LoVo (cell line): ENCODE measurements at regions not wholly inside any gene's neighbourhood (a gene's known extent, or its start where the extent isn't known, plus 50 kb on each side); places are given as distances from the start of the nearest gene placed in this dataset.

Experiments used
- DNase-seq: peaks from one replicate; pipeline ENCODE4 v3.0.0-alpha.2; 2016; ENCODE audit warnings: low spot score

GRCh38 chr5:145189746-145190145 lies 645.4 kb downstream of the PRELID2 start:
- no peak for DNase-seq

- DNase-seq: no peak
Measured at GRCh38 chr5:145180371-145180770, 654.8 kb downstream of the PRELID2 start.

- DNase-seq: no peak
Measured at GRCh38 chr5:145178641-145179523, 656.3 kb downstream of the PRELID2 start.

DNA sequence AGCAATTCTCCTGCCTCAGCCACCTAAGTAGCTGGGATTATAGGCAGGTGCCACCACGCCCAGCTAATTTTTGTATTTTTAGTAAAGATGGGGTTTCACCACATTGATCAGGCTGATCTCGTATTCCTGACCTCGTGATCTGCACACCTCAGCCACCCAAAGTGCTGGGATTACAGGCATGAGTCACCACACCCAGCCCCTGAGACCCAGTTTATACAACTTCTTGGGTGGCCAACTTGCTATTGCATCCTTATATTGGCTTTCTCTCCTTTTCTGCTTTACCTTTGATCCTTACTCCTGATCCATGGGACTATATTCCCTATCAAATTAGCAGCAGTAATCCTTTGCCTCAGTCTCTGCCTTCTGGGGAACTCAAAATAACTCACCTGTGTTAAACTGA lies 659.1 kb downstream of the PRELID2 start:
- DNase-seq: no peak

DNA sequence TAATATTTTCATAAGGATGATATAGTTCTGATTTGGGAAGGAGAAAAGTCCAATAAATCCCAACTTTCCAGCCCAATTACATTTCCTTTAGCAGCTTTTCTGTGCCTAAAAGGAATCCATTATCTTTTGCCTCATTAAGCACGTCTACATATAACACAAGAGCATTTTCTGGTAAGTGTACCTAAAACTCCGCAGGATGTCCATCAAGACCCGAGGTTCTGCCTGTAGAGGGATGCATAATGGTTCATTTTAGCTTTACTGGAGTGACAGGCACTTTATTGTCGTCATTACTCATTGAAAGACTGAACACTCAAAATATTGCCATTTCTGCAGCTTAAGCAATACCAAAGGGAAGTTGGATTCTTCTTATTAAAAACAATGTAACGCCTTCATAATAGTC lies 669.0 kb downstream of the PRELID2 start:
- no peak for DNase-seq

GRCh38 chr5:145163876-145164275 lies 671.3 kb downstream of the PRELID2 start:
- no peak for DNase-seq

GRCh38 chr5:145162626-145163025 lies 672.5 kb downstream of the PRELID2 start:
- no peak for DNase-seq

DNA sequence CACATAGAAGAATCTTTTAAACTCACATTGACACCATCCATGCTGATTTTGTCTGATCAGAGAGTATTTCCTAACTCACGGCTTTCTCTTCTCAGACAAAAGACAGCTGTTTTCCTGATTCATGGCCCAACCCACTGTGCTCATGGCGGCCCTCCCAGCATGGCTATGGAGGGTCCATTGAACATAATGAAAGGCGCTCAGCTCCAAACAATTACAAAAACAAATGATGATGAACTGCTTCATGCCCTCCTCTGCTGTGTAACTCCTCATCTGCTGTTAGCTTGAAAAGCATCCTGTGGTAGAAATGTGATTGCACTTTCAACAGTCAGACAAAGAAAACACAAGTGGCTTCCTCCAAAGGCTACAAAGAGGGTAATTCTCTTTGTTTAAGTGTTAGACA lies 673.8 kb downstream of the PRELID2 start:
- DNase-seq: no peak

GRCh38 chr5:145160679-145161078 lies 674.5 kb downstream of the PRELID2 start:
- DNase-seq: no peak

- no peak for DNase-seq
Measured at GRCh38 chr5:145158730-145159129, 676.4 kb downstream of the PRELID2 start.

DNA sequence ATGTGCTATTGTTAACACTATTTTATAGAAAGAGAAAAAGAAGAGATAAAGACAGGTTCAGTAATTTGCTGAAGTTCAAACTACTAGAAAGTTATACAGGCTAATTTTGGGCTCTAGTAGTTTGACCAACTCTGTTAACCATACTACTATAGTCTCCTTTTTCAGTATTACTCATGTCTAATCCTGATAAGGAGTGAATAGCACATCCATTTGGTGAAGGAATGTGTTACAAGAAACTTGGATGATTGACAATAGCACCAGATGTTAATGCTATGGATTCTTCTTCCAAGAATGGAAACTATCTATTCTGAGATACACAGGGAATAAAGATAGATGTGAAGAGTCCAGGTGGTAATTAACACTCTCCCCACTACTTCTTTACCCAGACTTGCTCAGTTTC lies 677.3 kb downstream of the PRELID2 start:
- no peak for DNase-seq

DNA sequence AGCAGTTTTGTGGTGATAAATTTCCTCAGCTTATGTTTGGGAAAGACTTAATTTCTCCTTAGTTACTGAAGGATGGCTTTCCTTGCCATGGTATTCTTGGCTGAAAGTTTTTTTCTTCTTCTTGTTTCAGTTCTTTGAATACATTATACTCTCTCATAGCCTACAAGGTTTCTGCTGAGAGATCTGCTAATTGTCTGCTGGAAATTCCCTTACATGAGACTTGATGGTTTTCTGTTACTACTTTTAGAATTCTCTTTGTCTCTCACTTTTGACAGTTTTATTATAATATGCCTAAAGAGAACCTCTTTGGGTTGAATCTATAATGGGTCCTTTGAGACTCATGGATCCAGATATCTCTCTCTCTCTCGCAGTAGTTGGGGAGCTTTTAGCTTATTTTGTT lies 693.6 kb downstream of the PRELID2 start:
- DNase-seq: no peak

GRCh38 chr5:145130996-145131395 lies 704.1 kb downstream of the PRELID2 start:
- DNase-seq: no peak

- no peak for DNase-seq
Measured at GRCh38 chr5:145129797-145130196, 705.3 kb downstream of the PRELID2 start.

- DNase-seq: no peak
Measured at GRCh38 chr5:145124806-145125205, 710.3 kb downstream of the PRELID2 start.

- DNase-seq: no peak
Measured at GRCh38 chr5:145118611-145119010, 716.5 kb downstream of the PRELID2 start.

GRCh38 chr5:145118127-145118526 lies 717.0 kb downstream of the PRELID2 start:
- DNase-seq: no peak

DNA sequence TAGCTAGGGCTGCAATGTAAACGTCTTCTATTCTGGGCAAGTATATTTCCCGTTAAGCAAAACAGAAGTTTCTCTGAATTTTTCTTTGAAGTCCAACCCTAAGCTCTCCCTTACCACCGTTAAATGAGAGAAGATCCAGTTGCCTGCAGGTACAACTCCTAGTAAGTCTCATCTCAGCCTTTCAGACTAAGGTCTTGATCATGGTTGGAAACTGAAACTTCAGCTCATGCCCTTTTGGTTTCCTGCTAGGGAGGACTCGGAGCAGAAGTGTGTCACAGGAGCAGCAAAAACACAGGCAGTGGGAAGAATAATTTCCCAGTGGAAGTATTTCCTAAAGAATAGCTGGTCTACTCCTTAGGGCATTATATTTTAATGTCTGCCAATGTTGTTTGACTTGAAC lies 717.9 kb downstream of the PRELID2 start:
- no peak for DNase-seq

- no peak for DNase-seq
Measured at GRCh38 chr5:145111420-145111819, 723.7 kb downstream of the PRELID2 start.

- DNase-seq: no peak
Measured at GRCh38 chr5:145110834-145111233, 724.3 kb downstream of the PRELID2 start.

DNA sequence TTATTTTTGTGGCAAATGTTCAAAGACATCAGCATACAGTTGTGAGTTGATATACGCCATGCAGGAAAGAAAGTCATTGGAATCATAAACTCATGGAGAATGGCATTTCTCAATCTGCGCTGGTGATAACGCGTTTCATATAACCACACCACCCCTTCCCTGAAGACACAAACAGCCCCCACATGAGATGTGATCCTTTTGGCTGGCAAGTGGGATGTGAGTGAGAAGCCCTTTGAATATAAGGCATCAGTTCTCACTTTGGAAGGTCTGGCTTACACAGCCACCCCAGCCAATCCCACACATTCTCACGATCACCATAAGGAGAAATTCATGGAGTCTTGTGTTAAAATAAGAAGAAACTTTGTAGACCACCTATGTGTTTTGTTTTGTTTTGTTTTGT lies 725.0 kb downstream of the PRELID2 start:
- DNase-seq: no peak

DNA sequence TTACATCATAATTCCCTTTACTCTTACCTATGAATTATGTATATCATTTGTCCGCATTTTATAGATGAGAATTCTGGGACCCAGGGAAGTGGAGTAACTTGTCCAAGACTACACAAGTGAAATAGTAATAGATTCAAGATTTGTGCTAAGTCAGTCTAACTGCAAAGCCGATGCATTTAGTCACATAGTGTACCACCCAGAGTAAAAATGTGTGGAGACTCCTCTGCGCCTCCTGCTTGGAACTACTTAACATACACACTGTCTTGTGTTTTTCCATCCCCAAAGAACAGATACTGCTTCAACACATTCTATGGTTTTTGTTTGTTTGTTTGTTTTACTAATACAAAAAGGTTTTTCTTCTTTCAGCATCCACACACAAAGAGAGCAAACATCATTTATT lies 729.8 kb downstream of the PRELID2 start:
- no peak for DNase-seq

DNA sequence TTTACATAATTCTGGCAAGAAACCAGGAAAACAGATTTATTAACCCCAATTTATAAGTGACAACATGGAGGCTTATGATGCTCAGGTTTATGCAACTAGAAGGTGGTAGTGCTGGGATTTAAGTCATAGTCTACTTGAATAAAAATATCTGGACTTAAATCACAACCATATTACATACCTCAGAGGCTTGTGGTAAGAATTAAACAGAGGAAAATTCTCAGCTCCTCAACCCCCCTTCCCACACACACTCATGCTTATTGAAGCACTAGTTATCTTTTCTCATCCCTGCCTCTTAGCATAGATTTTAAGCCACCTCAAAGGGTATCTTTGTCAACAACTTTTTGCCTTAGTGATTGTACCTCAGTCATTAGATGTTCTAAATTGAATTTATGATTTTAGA lies 731.0 kb downstream of the PRELID2 start:
- no peak for DNase-seq

DNA sequence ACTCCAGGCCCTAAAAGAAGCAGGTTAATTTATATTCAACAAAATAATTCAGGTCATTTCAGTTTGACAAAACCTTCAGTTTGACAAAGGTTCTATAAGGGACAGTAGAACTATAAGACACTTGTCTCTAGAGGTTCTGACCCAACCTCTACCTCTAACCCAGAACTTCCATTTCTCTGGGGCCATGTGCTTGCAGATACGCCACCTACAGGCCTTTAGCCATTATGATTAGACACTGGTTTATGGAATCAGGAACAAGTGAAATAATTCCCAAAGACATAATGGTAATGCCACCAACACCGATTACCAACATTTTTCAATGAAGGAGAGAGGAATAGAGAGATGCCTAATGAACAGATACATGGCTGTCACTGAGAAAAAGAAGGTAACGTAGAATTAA lies 733.9 kb downstream of the PRELID2 start:
- DNase-seq: no peak
